ENCODE measurements at regions not wholly inside any gene's neighbourhood (a gene's known extent, or its start where the extent isn't known, plus 50 kb on each side); places are given as distances from the start of the nearest gene placed in this dataset.

GRCh38 chr7:45401851-45402250 lies 172.3 kb upstream of the ADCY1 start:
- TF ChIP-seq YY1 (IDR thresholded peaks at IDR 0.05; ENCODE audit: insufficient read depth, insufficient read length) = no peak
- no peak for TF ChIP-seq ZNF274 (IDR thresholded peaks at IDR 0.05; ENCODE audit: low read depth, low read length)
